Body of pancreas (tissue), 4 donors: ENCODE measurements at regions not wholly inside any gene's neighbourhood (a gene's known extent, or its start where the extent isn't known, plus 50 kb on each side); places are given as distances from the start of the nearest gene placed in this dataset.

ENCODE experiments used
- ATAC-seq: fragments of 150-250 bp; one replicate; pipeline ENCODE4 v1.9.1; 2016
- DNase-seq, 4 donors: peaks; one replicate each; pipeline ENCODE4 v3.0.0-alpha.2; 2019
- H3K27ac ChIP-seq, 4 donors: fragments of 200-600 bp; sonication (generic); 1 replicate in 3 of 4; 2 replicates in 1 of 4; pipeline versions ENCODE4 v1.5.1 to v1.6.1; 2016 to 2019; ENCODE audit warnings: mild to moderate bottlenecking in 1 of 4, mixed read lengths in 1 of 4, moderate library complexity in 1 of 4
- H3K27me3 ChIP-seq, 2 donors: fragments of 200-600 bp; sonication (generic); one replicate each; pipeline ENCODE4 v1.6.0; 2016; ENCODE audit warnings: mild to moderate bottlenecking in 1 of 2
- H3K36me3 ChIP-seq, 2 donors: fragments of 200-600 bp; sonication (generic); replicated peaks in 1 of 2; 2 replicates each; pipeline ENCODE4 v1.5.1; 2016; ENCODE audit warnings: low read depth in 2 of 2; ENCODE audit not compliant: insufficient read depth in 1 of 2
- H3K4me1 ChIP-seq: fragments of 200-600 bp; sonication (generic); one replicate; pipeline ENCODE4 v1.6.0; 2016
- H3K4me3 ChIP-seq, 2 donors: fragments of 200-600 bp; sonication (generic); 1 replicate in 1 of 2; 2 replicates in 1 of 2; pipeline ENCODE4 v1.5.1; 2016 to 2019
- H3K9me3 ChIP-seq, 3 donors: fragments of 200-600 bp; sonication (generic); 1 replicate in 2 of 3; 2 replicates in 1 of 3; pipeline ENCODE4 v1.5.1; 2016
- CTCF ChIP-seq, 7 experiments: fragments of 450-650 bp in 4 of 7; fragments of 200-600 bp in 3 of 7; sonication (generic) in 3 of 7; IDR thresholded peaks; one replicate each; pipeline ENCODE4 v1.5.1; 2016 to 2019; ENCODE audit warnings: antibody characterized with exemption in 7 of 7
- POLR2A ChIP-seq, 3 donors: fragments of 450-650 bp; IDR thresholded peaks; one replicate each; pipeline ENCODE4 v1.6.1; 2016; ENCODE audit warnings: antibody characterized with exemption in 3 of 3, mild to moderate bottlenecking in 2 of 3
- WGBS, 2 donors: methylation state at CpG; one replicate each; pipeline ENCODE4 v1.1.5; 2017; 5-methylcytosine and 5-hydroxymethylcytosine counted together
- intact Hi-C: fragments of 100-400 bp; cut with DNase I; formaldehyde crosslinking; loops from one replicate; pipeline ENCODE4 v1.15.1; 2023

GRCh38 chr5:73363911-73364730 is 84.5 kb downstream of the FOXD1 start:
- TF ChIP-seq CTCF (IDR thresholded peaks at IDR 0.05) (no peak), POLR2A (IDR thresholded peaks at IDR 0.05) (no peak)
- WGBS, 2 donors, result 56 to 57% methylated on average over 4 of the region's 4 CpGs

DNA sequence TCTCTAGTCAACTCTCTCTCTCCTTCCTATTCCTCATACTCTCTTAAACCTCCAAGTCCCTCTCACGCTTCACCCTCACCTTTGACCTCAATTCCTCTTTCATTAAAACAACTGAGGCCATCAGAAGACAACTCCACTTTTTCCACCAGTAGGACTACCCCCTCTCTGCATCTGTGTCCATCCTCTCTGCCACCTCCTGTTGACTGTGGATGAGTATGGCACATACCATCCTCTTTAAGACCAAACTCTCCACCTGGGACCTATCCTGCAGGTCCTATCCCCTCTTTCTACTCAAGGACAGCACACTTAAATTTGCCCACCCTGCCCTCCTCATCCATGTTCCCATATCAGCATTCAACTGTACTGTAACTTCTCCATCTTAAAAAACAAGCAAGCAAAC is 89.2 kb downstream of the FOXD1 start:
- no peaks in the 10 kb centered on the region for H3K9me3 ChIP-seq
- H3K27ac ChIP-seq, result no peak overlapping the region
- ATAC-seq (no peak), DNase-seq (no peak)
- no peak overlapping the region for H3K4me3 ChIP-seq
- no peaks in the 10 kb centered on the region for H3K36me3 ChIP-seq
- 93 to 96% methylated on average over 1 of the region's 1 CpG for WGBS, 2 donors
- no peak for TF ChIP-seq POLR2A (IDR thresholded peaks at IDR 0.05)
- TF ChIP-seq CTCF (IDR thresholded peaks at IDR 0.05), result no peak
- H3K4me1 ChIP-seq, result no peaks in the 10 kb centered on the region
- intact Hi-C loops, result no loop called here
- no peaks in the 10 kb centered on the region for H3K27me3 ChIP-seq

More at GRCh38 chr5:73363911-73364730, 84.5 kb downstream of the FOXD1 start:
- ATAC-seq (no peak), DNase-seq (no peak)
- no peaks in the 10 kb centered on the region for H3K9me3 ChIP-seq
- no peak overlapping the region for H3K4me3 ChIP-seq
- H3K4me1 ChIP-seq, result no peaks in the 10 kb centered on the region
- no peaks in the 10 kb centered on the region for H3K27me3 ChIP-seq
- no peaks in the 10 kb centered on the region for H3K36me3 ChIP-seq
- no peak overlapping the region for H3K27ac ChIP-seq
- intact Hi-C loops, result no loop called here

DNA sequence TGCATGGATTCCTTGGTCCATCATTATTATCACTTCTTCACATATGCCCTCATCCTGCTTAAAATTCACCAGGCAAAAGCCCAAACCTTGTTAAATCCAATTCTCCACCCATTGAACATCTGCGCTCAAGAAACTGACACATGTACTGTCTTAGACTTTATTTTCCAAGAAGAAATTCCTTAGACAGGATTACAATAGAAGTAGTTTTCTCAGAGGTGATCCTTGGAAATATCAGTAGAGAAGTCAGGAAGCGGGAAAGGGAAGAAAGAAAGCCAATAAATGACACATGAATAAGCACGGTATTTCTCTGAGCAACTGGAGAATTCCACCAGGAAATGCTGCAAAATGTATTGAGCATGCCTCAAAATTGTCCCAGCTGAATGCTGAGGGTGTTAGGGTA is 90.2 kb downstream of the FOXD1 start:
- Histone ChIP-seq H3K4me1 (no peaks in the 10 kb centered on the region), H3K27me3 (no peaks in the 10 kb centered on the region), H3K9me3 (no peaks in the 10 kb centered on the region), H3K4me3 (no peak overlapping the region), H3K27ac (no peak overlapping the region), H3K36me3 (no peaks in the 10 kb centered on the region)
- 83 to 88% methylated on average over 3 of the region's 3 CpGs for WGBS, 2 donors
- no peak for ATAC-seq
- no peak for DNase-seq
- intact Hi-C loops, result no loop called here
- TF ChIP-seq CTCF (IDR thresholded peaks at IDR 0.05) (no peak), POLR2A (IDR thresholded peaks at IDR 0.05) (no peak)

DNA sequence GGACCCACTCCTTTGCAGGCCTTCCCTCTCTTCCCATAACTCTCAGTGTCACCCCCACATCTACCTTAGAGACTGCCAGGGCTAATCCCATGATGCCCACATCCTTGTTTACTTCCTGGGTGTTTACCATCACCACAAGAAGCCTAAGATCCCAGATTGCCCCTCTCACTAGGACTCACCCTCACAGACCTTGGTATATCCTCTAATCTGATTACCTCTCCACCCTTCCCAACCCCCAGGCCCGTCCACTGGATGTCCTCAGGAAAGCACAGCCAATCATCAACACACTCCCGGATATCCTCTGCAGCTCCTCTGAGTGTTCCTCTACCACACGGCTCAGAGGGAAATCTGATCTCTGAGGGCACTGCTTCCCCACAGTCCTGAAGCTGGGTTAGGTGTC is 91.0 kb downstream of the FOXD1 start:
- H3K36me3 ChIP-seq, result no peaks in the 10 kb centered on the region
- H3K4me1 ChIP-seq, result no peaks in the 10 kb centered on the region
- H3K4me3 ChIP-seq, result no peak overlapping the region
- 34 to 54% methylated on average over 3 of the region's 3 CpGs for WGBS, 2 donors
- H3K27me3 ChIP-seq, result no peaks in the 10 kb centered on the region
- no peak for ATAC-seq
- intact Hi-C loops, result no loop called here
- no peak for TF ChIP-seq POLR2A (IDR thresholded peaks at IDR 0.05)
- TF ChIP-seq CTCF (IDR thresholded peaks at IDR 0.05), result no peak
- no peak overlapping the region for H3K27ac ChIP-seq
- no peak for DNase-seq
- H3K9me3 ChIP-seq, result no peaks in the 10 kb centered on the region

DNA sequence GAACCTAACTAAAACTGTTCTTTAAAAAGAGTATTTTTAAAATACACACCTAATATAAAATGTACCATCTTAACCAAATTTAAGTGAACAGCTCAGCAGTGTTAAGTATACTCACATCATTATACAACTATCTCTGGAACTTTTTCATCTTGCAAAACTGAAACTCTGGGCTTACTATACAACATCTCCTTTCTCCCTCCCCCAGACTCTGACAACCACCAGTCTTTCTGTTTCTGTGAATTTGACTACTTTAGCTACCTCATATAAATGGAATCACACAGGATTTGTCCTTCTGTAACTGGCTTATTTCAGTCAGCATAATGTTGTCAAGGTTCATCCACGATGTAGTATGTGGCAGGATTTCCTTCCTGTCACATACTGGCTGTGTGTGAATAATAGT is 93.5 kb downstream of the FOXD1 start:
- DNase-seq (no peak), ATAC-seq (no peak)
- H3K4me3 ChIP-seq, result no peak overlapping the region
- no peak for TF ChIP-seq CTCF (IDR thresholded peaks at IDR 0.05)
- TF ChIP-seq POLR2A (IDR thresholded peaks at IDR 0.05), result no peak
- no peak overlapping the region for H3K27ac ChIP-seq
- no peaks in the 10 kb centered on the region for H3K4me1 ChIP-seq
- H3K27me3 ChIP-seq, result no peaks in the 10 kb centered on the region
- intact Hi-C loops, result no loop called here
- H3K9me3 ChIP-seq, result no peaks in the 10 kb centered on the region
- 39 to 64% methylated on average over 1 of the region's 1 CpG for WGBS, 2 donors
- H3K36me3 ChIP-seq, result no peaks in the 10 kb centered on the region
